HCT116 (cell line): ENCODE measurements at regions not wholly inside any gene's neighbourhood (a gene's known extent, or its start where the extent isn't known, plus 50 kb on each side); places are given as distances from the start of the nearest gene placed in this dataset.

ENCODE experiments used
- ATAC-seq: fragments of 200-7000 bp; cut with Tn5 transposase; 2 replicates; pipeline ENCODE4 v1.9.1; 2020; ENCODE audit warnings: mild to moderate bottlenecking, moderate library complexity
- BruUV-seq: library from RNA; stranded (reverse); fragments of 400-500 nt; replicated peaks from 2 replicates; lab custom pipeline; 2021; lab: Mats Ljungman, UMichigan
- CTCF ChIA-PET: fragments of 300-600 bp; sonication (Branson Sonifier 250); formaldehyde crosslinking; loops from one replicate; lab custom pipeline; 2021; ENCODE audit warnings: antibody characterized with exemption; lab: Charles Lee
- POLR2A ChIA-PET: fragments of 300-600, 350-600 bp; sonication (Branson Sonifier 250); formaldehyde crosslinking; loops from one replicate; lab custom pipeline; 2021; ENCODE audit warnings: antibody characterized with exemption; lab: Charles Lee
- RAD21 ChIA-PET, 2 experiments: fragments of 300-600 bp; sonication (Branson Sonifier 250); formaldehyde crosslinking; loops; one replicate each; lab custom pipeline; 2023; ENCODE audit warnings: low total read pairs in 2 of 2; ENCODE audit not compliant: uncharacterized antibody in 2 of 2, unreplicated experiment in 2 of 2, low non-redundant PET in 1 of 2; lab: Charles Lee
- DNase-seq: peaks from one replicate; pipeline ENCODE4 v3.0.0-alpha.2; 2010; ENCODE audit warnings: low read depth, low spot score
- H2AFZ ChIP-seq: fragments of 200-600 bp; shearing (Covaris generic), sonication (generic); 2 replicates; pipeline ENCODE4 v1.6.1; 2017; ENCODE audit warnings: low read depth, mixed run types, mixed read lengths, antibody characterized with exemption, low read length; ENCODE audit not compliant: poor library complexity, severe bottlenecking
- H3K27ac ChIP-seq: 2 replicates; pipeline ENCODE4 v1.5.1; 2012; ENCODE audit warnings: low read depth, low read length
- H3K27me3 ChIP-seq: fragments of 200-600 bp; sonication (generic); 2 replicates; pipeline ENCODE4 v1.6.1; 2016; ENCODE audit warnings: mixed run types, low read length, mixed read lengths; ENCODE audit not compliant: insufficient read depth
- H3K36me3 ChIP-seq, 2 experiments: fragments of 200-500 bp in 1 of 2; fragments of 200-600 bp in 1 of 2; sonication (Bioruptor generic) in 1 of 2; sonication (generic) in 1 of 2; 2 replicates each; pipeline versions ENCODE4 v1.5.1 to v1.6.1; 2014 to 2016; ENCODE audit warnings: low read length in 2 of 2, inconsistent platforms in 1 of 2, mixed read lengths in 1 of 2, mixed run types in 1 of 2; ENCODE audit not compliant: insufficient read depth in 2 of 2, control insufficient read depth in 1 of 2
- H3K4me1 ChIP-seq, 2 experiments: fragments of 200-600 bp in 1 of 2; sonication (generic) in 1 of 2; 2 replicates each; pipeline versions ENCODE4 v1.5.1 to v1.6.1; 2012 to 2017; ENCODE audit warnings: low read length in 2 of 2, inconsistent platforms in 1 of 2, mild to moderate bottlenecking in 1 of 2, mixed read lengths in 1 of 2, mixed run types in 1 of 2, moderate library complexity in 1 of 2; ENCODE audit not compliant: insufficient read depth in 2 of 2, control insufficient read depth in 1 of 2
- H3K4me2 ChIP-seq: fragments of 200-600 bp; sonication (generic); 2 replicates; pipeline ENCODE4 v1.6.1; 2017; ENCODE audit warnings: mixed run types, low read length, mixed read lengths
- H3K4me3 ChIP-seq, 2 experiments: fragments of 200-600 bp in 1 of 2; sonication (generic) in 1 of 2; replicated peaks in 1 of 2; 2 replicates each; pipeline ENCODE4 v1.5.1; 2011 to 2016; ENCODE audit warnings: low read length in 2 of 2, control low read depth in 1 of 2, low read depth in 1 of 2, mild to moderate bottlenecking in 1 of 2, mixed read lengths in 1 of 2, mixed run types in 1 of 2
- H3K79me2 ChIP-seq: fragments of 200-600 bp; sonication (generic); 2 replicates; pipeline ENCODE4 v1.6.1; 2017; ENCODE audit warnings: mild to moderate bottlenecking, mixed run types, low read length, moderate library complexity, mixed read lengths; ENCODE audit not compliant: insufficient read depth
- H3K9ac ChIP-seq: fragments of 200-600 bp; sonication (generic); 2 replicates; pipeline ENCODE4 v1.6.1; 2016; ENCODE audit warnings: low read length, mixed read lengths
- H3K9me2 ChIP-seq: fragments of 200-600 bp; sonication (generic), shearing (Covaris generic); 2 replicates; pipeline ENCODE4 v1.6.1; 2017; ENCODE audit warnings: mixed run types, mild to moderate bottlenecking, moderate library complexity; ENCODE audit not compliant: insufficient read depth
- H3K9me3 ChIP-seq, 2 experiments: fragments of 200-500 bp in 1 of 2; fragments of 200-600 bp in 1 of 2; sonication (Bioruptor generic) in 1 of 2; sonication (generic) in 1 of 2; 2 replicates each; pipeline ENCODE4 v1.6.1; 2014 to 2017; ENCODE audit warnings: low read length in 2 of 2, mixed read lengths in 2 of 2, inconsistent platforms in 1 of 2, low read depth in 1 of 2, mild to moderate bottlenecking in 1 of 2, mixed run types in 1 of 2, moderate library complexity in 1 of 2; ENCODE audit not compliant: control insufficient read depth in 1 of 2, insufficient read depth in 1 of 2
- H4K20me1 ChIP-seq: fragments of 200-600 bp; sonication (generic), shearing (Covaris generic); 2 replicates; pipeline ENCODE4 v1.6.1; 2017; ENCODE audit warnings: mixed run types, mild to moderate bottlenecking, moderate library complexity; ENCODE audit not compliant: insufficient read depth
- CBX3 ChIP-seq: IDR thresholded peaks from 2 replicates; pipeline ENCODE4 v1.6.1; 2012; ENCODE audit warnings: low read depth
- EGR1 ChIP-seq: IDR thresholded peaks from 2 replicates; pipeline ENCODE4 v1.6.1; 2012; ENCODE audit warnings: low read depth
- ELF1 ChIP-seq: IDR thresholded peaks from 2 replicates; pipeline ENCODE4 v1.6.1; 2012; ENCODE audit warnings: low read depth, borderline replicate concordance
- FOSL1 ChIP-seq: IDR thresholded peaks from 2 replicates; pipeline ENCODE4 v1.6.1; 2012; ENCODE audit warnings: low read depth
- SIN3A ChIP-seq: IDR thresholded peaks from 2 replicates; pipeline ENCODE4 v1.6.1; 2012; ENCODE audit warnings: low read depth
- SP1 ChIP-seq: IDR thresholded peaks from 2 replicates; pipeline ENCODE4 v1.6.1; 2012; ENCODE audit warnings: low read depth
- SRF ChIP-seq: IDR thresholded peaks from 2 replicates; pipeline ENCODE4 v1.6.1; 2012; ENCODE audit warnings: low read depth
- TCF7L2 ChIP-seq: IDR thresholded peaks from 2 replicates; pipeline ENCODE4 v1.7.0; 2011; ENCODE audit warnings: borderline replicate concordance, inconsistent platforms; ENCODE audit not compliant: insufficient read depth, insufficient read length; ENCODE audit errors: extremely low read depth
- ZFX ChIP-seq: fragments of 450-650 bp; IDR thresholded peaks from 2 replicates; pipeline ENCODE4 v1.6.1; 2017
- intact Hi-C: fragments of 100-400 bp; cut with micrococcal nuclease; formaldehyde crosslinking; loops from 2 replicates; pipeline ENCODE4 v1.10.0; 2022
- TF ChIP-seq, protein P1 (sequence below): IDR thresholded peaks from 2 replicates; pipeline ENCODE4 v1.6.1; 2011; ENCODE audit warnings: mild to moderate bottlenecking, low read length, moderate library complexity; ENCODE audit not compliant: insufficient replicate concordance; ENCODE audit errors: extremely low read depth
- TF ChIP-seq, protein P2 (sequence below): IDR thresholded peaks from 2 replicates; pipeline ENCODE4 v1.6.1; 2012
- TF ChIP-seq, protein P3 (sequence below): IDR thresholded peaks from 2 replicates; pipeline ENCODE4 v1.6.1; 2012
- TF ChIP-seq, protein P4 (sequence below), 3 experiments: fragments of 200-600 bp in 1 of 3; sonication (generic) in 1 of 3; IDR thresholded peaks in 2 of 3; conservative IDR thresholded peaks in 1 of 3; 2 replicates each; pipeline ENCODE4 v1.5.1; 2012 to 2017; ENCODE audit warnings: low read depth in 2 of 3, low read length in 2 of 3, antibody characterized with exemption in 1 of 3, borderline replicate concordance in 1 of 3, control low read depth in 1 of 3, mild to moderate bottlenecking in 1 of 3, mixed read lengths in 1 of 3, mixed run types in 1 of 3, moderate library complexity in 1 of 3; ENCODE audit not compliant: insufficient read depth in 1 of 3

DNA sequence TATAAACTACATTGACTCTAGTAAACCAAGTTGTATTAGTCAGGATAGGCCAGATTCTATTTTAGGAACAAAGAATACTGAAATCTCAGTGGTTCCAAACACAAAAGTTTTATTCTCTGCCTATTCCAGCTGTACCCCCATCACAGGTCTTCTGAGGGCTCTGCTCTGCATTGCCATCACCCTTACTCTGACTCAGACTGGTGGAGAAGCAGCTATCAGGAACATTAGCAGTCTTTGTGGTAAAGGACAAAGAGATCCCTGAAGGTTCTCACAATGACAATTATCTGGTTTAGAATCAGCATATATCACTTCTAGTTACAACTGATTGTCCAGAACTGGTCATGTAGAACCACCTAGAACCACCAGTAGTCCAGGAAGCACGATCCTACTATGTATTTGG, 251.1 kb downstream of the GLUD2 start:
- no TSS peak for BruUV-seq

DNA sequence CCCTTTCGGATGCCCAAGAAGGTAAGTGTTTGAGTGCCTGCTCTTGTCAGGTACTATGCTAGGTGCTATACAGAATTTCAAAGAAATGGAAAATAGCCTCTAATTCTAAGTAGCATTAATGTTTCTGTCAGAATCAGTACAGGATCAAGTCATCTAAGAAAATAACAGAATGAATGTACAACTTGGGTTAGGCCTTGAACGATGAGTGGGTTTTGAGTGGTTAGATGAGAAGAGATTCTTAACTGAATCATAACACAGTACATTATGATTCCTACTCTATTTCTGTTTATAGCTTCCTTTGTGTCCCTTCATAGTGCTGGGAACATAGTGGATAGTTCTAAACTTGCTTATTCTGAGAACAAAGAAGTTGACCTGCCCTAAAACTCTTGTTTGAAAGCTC, 253.9 kb downstream of the GLUD2 start:
- BruUV-seq, result no TSS peak
- Histone ChIP-seq H3K9me2 (no peaks in the 10 kb centered on the region), H3K9ac (no peak overlapping the region), H3K27ac (no peak overlapping the region), H3K4me3 (no peak overlapping the region), H3K27me3 (no peaks in the 10 kb centered on the region), H3K4me2 (no peak overlapping the region), H3K4me1 (no peaks in the 10 kb centered on the region), H2AFZ (no peak overlapping the region), H4K20me1 (no peaks in the 10 kb centered on the region), H3K9me3 (no peaks in the 10 kb centered on the region), H3K36me3 (no peaks in the 10 kb centered on the region), H3K79me2 (no peaks in the 10 kb centered on the region)
- intact Hi-C loops, result loop anchor here (10.0 kb wide), 1 partner anchor 507 kb away; no protein-coding TSS in a partner anchor
- ChIA-PET RAD21 (no interaction called here), CTCF (no interaction called here), POLR2A (no interaction called here)
- TF ChIP-seq SRF, result no peak
- TF ChIP-seq, protein P1, sequence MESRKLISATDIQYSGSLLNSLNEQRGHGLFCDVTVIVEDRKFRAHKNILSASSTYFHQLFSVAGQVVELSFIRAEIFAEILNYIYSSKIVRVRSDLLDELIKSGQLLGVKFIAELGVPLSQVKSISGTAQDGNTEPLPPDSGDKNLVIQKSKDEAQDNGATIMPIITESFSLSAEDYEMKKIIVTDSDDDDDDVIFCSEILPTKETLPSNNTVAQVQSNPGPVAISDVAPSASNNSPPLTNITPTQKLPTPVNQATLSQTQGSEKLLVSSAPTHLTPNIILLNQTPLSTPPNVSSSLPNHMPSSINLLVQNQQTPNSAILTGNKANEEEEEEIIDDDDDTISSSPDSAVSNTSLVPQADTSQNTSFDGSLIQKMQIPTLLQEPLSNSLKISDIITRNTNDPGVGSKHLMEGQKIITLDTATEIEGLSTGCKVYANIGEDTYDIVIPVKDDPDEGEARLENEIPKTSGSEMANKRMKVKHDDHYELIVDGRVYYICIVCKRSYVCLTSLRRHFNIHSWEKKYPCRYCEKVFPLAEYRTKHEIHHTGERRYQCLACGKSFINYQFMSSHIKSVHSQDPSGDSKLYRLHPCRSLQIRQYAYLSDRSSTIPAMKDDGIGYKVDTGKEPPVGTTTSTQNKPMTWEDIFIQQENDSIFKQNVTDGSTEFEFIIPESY, result no peak
- no peak for TF ChIP-seq ELF1
- TF ChIP-seq CBX3, result no peak
- TF ChIP-seq, protein P2, sequence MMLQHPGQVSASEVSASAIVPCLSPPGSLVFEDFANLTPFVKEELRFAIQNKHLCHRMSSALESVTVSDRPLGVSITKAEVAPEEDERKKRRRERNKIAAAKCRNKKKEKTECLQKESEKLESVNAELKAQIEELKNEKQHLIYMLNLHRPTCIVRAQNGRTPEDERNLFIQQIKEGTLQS, result no peak
- TF ChIP-seq EGR1, result no peak
- TF ChIP-seq, protein P3, sequence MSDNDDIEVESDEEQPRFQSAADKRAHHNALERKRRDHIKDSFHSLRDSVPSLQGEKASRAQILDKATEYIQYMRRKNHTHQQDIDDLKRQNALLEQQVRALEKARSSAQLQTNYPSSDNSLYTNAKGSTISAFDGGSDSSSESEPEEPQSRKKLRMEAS, result no peak
- no peak for TF ChIP-seq SIN3A
- no peak for TF ChIP-seq TCF7L2
- no peak for TF ChIP-seq FOSL1
- DNase-seq, result no peak
- no peak for ATAC-seq

More for the DNA sequence above, 251.1 kb downstream of the GLUD2 start:
- no peak overlapping the region for H3K4me2 ChIP-seq
- ChIA-PET POLR2A (no interaction called here), RAD21 (no interaction called here), CTCF (no interaction called here)
- no peaks in the 10 kb centered on the region for H3K9me2 ChIP-seq
- H4K20me1 ChIP-seq, result no peaks in the 10 kb centered on the region
- no peaks in the 10 kb centered on the region for H3K27me3 ChIP-seq
- no peaks in the 10 kb centered on the region for H3K4me1 ChIP-seq
- TF ChIP-seq CBX3 (no peak), FOSL1 (no peak), ELF1 (no peak), SP1 (no peak), ZFX (no peak)
- TF ChIP-seq, protein P4, sequence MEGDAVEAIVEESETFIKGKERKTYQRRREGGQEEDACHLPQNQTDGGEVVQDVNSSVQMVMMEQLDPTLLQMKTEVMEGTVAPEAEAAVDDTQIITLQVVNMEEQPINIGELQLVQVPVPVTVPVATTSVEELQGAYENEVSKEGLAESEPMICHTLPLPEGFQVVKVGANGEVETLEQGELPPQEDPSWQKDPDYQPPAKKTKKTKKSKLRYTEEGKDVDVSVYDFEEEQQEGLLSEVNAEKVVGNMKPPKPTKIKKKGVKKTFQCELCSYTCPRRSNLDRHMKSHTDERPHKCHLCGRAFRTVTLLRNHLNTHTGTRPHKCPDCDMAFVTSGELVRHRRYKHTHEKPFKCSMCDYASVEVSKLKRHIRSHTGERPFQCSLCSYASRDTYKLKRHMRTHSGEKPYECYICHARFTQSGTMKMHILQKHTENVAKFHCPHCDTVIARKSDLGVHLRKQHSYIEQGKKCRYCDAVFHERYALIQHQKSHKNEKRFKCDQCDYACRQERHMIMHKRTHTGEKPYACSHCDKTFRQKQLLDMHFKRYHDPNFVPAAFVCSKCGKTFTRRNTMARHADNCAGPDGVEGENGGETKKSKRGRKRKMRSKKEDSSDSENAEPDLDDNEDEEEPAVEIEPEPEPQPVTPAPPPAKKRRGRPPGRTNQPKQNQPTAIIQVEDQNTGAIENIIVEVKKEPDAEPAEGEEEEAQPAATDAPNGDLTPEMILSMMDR (IDR thresholded peaks at IDR 0.05 in 2 of 3, conservative IDR thresholded peaks at IDR 0.05 in 1 of 3; ENCODE audit: borderline replicate concordance in 1 of 3, insufficient read depth in 1 of 3, low read depth in 2 of 3, low read length in 2 of 3), result no peak
- H3K79me2 ChIP-seq, result no peaks in the 10 kb centered on the region
- ATAC-seq, result no peak
- H3K27ac ChIP-seq, result no peak overlapping the region
- no peaks in the 10 kb centered on the region for H3K9me3 ChIP-seq
- no peak overlapping the region for H3K9ac ChIP-seq
- H3K4me3 ChIP-seq, result no peak overlapping the region
- H2AFZ ChIP-seq, result no peak overlapping the region
- intact Hi-C loops, result no loop called here
- DNase-seq, result no peak
- no peaks in the 10 kb centered on the region for H3K36me3 ChIP-seq
